ENCODE measurements at regions not wholly inside any gene's neighbourhood (a gene's known extent, or its start where the extent isn't known, plus 50 kb on each side); places are given as distances from the start of the nearest gene placed in this dataset.
A peak's percentile ranks its signal among the peaks of the same experiment; 100 is the strongest.

DNA sequence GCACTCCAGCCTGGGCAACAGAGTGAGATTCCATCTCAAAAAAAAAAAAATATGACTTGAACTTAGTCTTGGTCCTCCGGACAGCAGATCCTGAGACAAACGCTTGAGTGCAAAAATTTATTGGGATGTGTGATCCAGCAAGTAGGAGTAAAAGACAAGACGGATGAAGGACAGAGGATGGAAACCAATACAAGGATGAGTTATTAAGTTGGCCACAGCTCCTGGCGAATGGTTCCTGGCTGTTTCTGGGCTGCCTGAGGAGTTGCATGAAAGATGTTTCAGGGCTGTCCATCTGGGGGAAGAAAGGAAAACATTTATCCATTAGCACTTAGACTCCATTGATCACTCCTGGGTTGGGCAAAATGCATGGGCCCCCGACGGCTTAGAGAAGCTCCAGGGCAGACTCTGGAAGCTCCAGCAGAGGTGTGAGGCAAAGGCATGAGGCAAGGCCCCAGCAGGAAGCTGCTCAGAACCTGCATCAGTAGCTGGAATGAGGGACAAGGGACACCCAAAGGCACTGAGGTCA is 98.3 kb upstream of the ZNF438 start:
- TF ChIP-seq EP300 (IDR thresholded peaks at IDR 0.05) = no peak
- peak in 2 of 4 donors; percentile 53 to 54 for TF ChIP-seq POLR2AphosphoS5 (IDR thresholded peaks at IDR 0.05)
- TF ChIP-seq, protein P1, sequence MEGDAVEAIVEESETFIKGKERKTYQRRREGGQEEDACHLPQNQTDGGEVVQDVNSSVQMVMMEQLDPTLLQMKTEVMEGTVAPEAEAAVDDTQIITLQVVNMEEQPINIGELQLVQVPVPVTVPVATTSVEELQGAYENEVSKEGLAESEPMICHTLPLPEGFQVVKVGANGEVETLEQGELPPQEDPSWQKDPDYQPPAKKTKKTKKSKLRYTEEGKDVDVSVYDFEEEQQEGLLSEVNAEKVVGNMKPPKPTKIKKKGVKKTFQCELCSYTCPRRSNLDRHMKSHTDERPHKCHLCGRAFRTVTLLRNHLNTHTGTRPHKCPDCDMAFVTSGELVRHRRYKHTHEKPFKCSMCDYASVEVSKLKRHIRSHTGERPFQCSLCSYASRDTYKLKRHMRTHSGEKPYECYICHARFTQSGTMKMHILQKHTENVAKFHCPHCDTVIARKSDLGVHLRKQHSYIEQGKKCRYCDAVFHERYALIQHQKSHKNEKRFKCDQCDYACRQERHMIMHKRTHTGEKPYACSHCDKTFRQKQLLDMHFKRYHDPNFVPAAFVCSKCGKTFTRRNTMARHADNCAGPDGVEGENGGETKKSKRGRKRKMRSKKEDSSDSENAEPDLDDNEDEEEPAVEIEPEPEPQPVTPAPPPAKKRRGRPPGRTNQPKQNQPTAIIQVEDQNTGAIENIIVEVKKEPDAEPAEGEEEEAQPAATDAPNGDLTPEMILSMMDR (IDR thresholded peaks at IDR 0.05) = no peak
- no peak for TF ChIP-seq POLR2A (IDR thresholded peaks at IDR 0.05)

Measured in sigmoid colon (tissue), 4 donors.